ENCODE measurements at regions not wholly inside any gene's neighbourhood (a gene's known extent, or its start where the extent isn't known, plus 50 kb on each side); places are given as distances from the start of the nearest gene placed in this dataset.

DNA sequence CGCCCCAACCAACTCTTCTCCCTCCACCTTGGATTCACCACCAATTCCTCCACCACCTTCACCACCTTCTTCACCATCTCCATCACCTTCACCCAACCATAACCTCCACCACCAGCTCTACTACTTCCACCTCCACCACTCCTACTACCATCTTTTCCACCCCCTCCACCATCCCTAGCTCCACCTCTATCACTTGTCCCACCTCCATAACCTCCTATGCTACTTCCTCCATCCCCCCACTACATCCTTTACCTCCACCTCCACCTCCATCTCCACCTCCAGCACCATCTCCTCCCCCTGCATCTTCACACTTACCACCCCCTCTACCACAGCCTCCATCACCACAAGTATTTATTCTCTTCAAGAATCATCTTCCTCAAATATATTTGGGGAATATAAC lies 254.9 kb upstream of the EGLN3 start:
- Histone ChIP-seq H3K27ac (no peak overlapping the region), H3K4me3 (no peak overlapping the region), H3K9me3 (no peaks in the 10 kb centered on the region), H3K36me3 (no peaks in the 10 kb centered on the region), H3K27me3 (no peaks in the 10 kb centered on the region), H3K4me1 (no peaks in the 10 kb centered on the region)
- 94 to 96% methylated on average over 1 of the region's 1 CpG for whole genome bisulfite sequencing, 2 donors
- DNase-seq (no peak), FAIRE-seq (no peak), ATAC-seq (no peak)
- TF ChIP-seq, protein P1, sequence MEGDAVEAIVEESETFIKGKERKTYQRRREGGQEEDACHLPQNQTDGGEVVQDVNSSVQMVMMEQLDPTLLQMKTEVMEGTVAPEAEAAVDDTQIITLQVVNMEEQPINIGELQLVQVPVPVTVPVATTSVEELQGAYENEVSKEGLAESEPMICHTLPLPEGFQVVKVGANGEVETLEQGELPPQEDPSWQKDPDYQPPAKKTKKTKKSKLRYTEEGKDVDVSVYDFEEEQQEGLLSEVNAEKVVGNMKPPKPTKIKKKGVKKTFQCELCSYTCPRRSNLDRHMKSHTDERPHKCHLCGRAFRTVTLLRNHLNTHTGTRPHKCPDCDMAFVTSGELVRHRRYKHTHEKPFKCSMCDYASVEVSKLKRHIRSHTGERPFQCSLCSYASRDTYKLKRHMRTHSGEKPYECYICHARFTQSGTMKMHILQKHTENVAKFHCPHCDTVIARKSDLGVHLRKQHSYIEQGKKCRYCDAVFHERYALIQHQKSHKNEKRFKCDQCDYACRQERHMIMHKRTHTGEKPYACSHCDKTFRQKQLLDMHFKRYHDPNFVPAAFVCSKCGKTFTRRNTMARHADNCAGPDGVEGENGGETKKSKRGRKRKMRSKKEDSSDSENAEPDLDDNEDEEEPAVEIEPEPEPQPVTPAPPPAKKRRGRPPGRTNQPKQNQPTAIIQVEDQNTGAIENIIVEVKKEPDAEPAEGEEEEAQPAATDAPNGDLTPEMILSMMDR (IDR thresholded peaks at IDR 0.05), result no peak
- intact Hi-C loops (cut with DNase I), result no loop called here

DNA sequence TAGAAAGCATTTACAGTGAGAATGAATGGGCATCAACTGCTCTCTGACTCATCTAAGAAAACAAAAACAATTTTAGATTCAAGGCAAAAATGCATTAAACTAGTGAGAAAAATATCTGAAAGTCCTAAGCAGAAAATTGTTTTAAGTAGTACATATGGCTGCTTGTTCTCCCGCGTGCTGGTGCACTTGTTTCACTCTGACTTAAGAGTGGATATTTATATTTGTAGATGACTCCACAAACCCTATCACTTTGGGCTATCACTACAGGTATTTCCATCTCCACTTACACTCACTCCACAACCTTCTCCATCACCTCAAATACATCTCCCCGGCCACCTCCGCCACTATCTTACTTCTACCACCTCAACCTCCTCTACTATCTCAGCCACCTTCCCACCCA lies 253.9 kb upstream of the EGLN3 start:
- Histone ChIP-seq H3K27ac (no peak overlapping the region), H3K9me3 (no peaks in the 10 kb centered on the region), H3K4me1 (no peaks in the 10 kb centered on the region), H3K27me3 (no peaks in the 10 kb centered on the region), H3K4me3 (no peak overlapping the region), H3K36me3 (no peaks in the 10 kb centered on the region)
- TF ChIP-seq, protein P1 (IDR thresholded peaks at IDR 0.05), result no peak
- ATAC-seq, result no peak
- intact Hi-C loops (cut with DNase I), result no loop called here
- FAIRE-seq, result no peak
- no peak for DNase-seq
- WGBS, 2 donors, result 98 to 100% methylated on average over 4 of the region's 4 CpGs

DNA sequence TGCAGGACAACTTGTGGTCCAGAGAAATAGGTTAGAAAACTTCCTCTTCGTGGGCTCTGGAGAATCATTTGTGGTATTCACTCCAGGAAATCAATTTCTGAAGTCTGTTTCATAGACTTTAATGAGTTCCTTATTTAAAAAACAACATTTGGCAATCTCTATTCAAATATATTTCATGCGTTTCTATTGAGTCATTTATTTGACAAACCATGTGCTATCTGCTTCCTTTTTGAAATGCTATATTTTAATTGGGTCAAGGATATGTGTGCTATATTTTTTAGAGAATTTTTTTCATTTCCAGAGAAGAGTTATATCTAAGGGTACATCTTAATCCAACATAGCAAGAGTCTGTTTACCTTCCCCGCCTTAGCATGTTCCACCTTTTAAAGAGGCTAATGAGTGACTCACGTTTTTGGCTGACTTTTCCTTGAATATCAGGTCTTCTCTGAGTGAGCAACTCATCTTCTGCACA lies 252.4 kb upstream of the EGLN3 start:
- Histone ChIP-seq H3K27ac (no peak overlapping the region), H3K4me3 (no peak overlapping the region), H3K9me3 (no peaks in the 10 kb centered on the region), H3K4me1 (no peaks in the 10 kb centered on the region), H3K27me3 (no peaks in the 10 kb centered on the region), H3K36me3 (no peaks in the 10 kb centered on the region)
- TF ChIP-seq, protein P1 (IDR thresholded peaks at IDR 0.05), result no peak
- FAIRE-seq (no peak), ATAC-seq (peak in 1 of 4 donors; percentile 45), DNase-seq (no peak)
- intact Hi-C loops (cut with DNase I), result no loop called here
- WGBS, 2 donors, result 20 to 25% methylated on average over 4 of the region's 4 CpGs

DNA sequence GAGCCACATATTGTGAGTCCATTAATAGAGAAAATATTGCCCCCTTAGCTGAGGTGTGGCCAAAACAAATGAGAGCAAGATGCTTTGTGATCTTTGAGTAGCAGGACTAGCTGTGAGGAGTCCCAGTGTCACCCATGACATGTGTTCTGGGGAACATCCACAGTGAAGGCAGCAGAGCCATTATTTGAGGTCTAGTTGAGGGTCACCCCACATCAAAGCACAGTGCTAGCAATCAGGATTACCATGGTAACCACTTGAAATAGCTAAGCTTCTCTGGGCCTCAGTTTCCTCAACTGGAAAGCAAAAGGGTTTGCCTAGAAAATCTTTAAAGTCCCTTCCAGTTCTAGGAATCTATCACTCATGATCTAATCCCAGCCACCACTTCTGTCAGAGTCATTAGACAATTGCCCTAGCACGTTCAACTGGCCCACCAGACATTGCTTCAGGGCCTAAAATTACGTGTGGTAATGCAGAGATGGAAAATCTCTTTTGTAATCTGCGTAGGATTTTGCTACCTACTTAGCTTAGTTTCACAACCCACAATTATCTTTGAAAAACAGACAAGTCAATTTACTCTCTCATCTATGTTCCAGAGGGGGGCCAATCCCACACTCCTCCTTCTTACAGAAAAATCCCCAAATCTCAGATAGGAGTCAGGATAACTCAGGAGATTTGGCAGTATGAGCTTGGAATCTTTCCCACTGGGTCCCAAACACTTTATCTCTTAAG lies 251.2 kb upstream of the EGLN3 start:
- FAIRE-seq (no peak), DNase-seq (no peak), ATAC-seq (peak in 1 of 4 donors; percentile 11)
- WGBS, 2 donors, result 64 to 77% methylated on average over 3 of the region's 3 CpGs
- TF ChIP-seq, protein P1 (IDR thresholded peaks at IDR 0.05), result no peak
- no peak overlapping the region for H3K27ac ChIP-seq
- no peaks in the 10 kb centered on the region for H3K27me3 ChIP-seq
- H3K36me3 ChIP-seq, result no peaks in the 10 kb centered on the region
- intact Hi-C loops (cut with DNase I), result no loop called here
- no peaks in the 10 kb centered on the region for H3K4me1 ChIP-seq
- H3K4me3 ChIP-seq, result no peak overlapping the region
- no peaks in the 10 kb centered on the region for H3K9me3 ChIP-seq

DNA sequence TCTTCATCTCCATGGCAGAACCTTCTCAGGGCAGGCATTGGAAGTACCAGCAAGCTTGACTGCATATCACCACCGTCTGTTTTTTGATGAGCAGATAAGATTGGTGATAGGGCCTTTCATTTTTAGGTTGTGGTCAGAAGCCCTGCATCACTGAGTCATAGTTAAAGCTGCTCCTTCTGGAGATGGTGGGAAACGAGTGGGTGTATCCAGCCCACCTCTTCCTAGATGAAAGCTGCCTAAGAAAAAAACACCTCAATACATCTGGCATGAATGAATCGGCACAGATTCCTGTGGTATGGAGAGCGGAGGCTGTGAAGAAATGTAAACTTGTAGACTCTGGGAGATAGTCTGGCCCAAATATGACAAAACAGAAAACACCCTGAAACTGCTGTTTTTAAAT lies 248.7 kb upstream of the EGLN3 start:
- TF ChIP-seq, protein P1 (IDR thresholded peaks at IDR 0.05), result no peak
- ATAC-seq (peak in 1 of 4 donors; percentile 48), DNase-seq (no peak), FAIRE-seq (no peak)
- Histone ChIP-seq H3K4me1 (no peaks in the 10 kb centered on the region), H3K9me3 (no peaks in the 10 kb centered on the region), H3K36me3 (no peaks in the 10 kb centered on the region), H3K27ac (no peak overlapping the region), H3K4me3 (no peak overlapping the region), H3K27me3 (no peaks in the 10 kb centered on the region)
- intact Hi-C loops (cut with DNase I), result no loop called here
- 47 to 68% methylated on average over 4 of the region's 4 CpGs for WGBS, 2 donors

Data from pancreas (tissue), 10 donors.